ENCODE measurements at regions not wholly inside any gene's neighbourhood (a gene's known extent, or its start where the extent isn't known, plus 50 kb on each side); places are given as distances from the start of the nearest gene placed in this dataset.

GRCh38 chr2:18245375-18245774 is 315.1 kb downstream of the RDH14 start:
- H3K36me3 ChIP-seq (ENCODE audit: control insufficient read depth, insufficient read depth, low read length): no peaks in the 10 kb centered on the region
- H3K27me3 ChIP-seq (ENCODE audit: control insufficient read depth, insufficient read depth, low read length): no peaks in the 10 kb centered on the region
- no peak for DNase-seq (ENCODE audit: low read depth)
- no peak for TF ChIP-seq CTCF (IDR thresholded peaks at IDR 0.05; ENCODE audit: insufficient read depth, low read length, poor library complexity, severe bottlenecking)
- no peak overlapping the region for H3K4me3 ChIP-seq (ENCODE audit: low read depth, low read length)

- Histone ChIP-seq H3K4me3 (ENCODE audit: low read depth, low read length) (no peak overlapping the region), H3K36me3 (ENCODE audit: control insufficient read depth, insufficient read depth, low read length) (no peaks in the 10 kb centered on the region), H3K27me3 (ENCODE audit: control insufficient read depth, insufficient read depth, low read length) (no peaks in the 10 kb centered on the region)
- no peak for DNase-seq (ENCODE audit: low read depth)
- TF ChIP-seq CTCF (IDR thresholded peaks at IDR 0.05; ENCODE audit: insufficient read depth, low read length, poor library complexity, severe bottlenecking): no peak
Measured at GRCh38 chr2:18244845-18245244, 315.6 kb downstream of the RDH14 start.

- H3K36me3 ChIP-seq (ENCODE audit: control insufficient read depth, insufficient read depth, low read length): no peaks in the 10 kb centered on the region
- no peak for TF ChIP-seq CTCF (IDR thresholded peaks at IDR 0.05; ENCODE audit: insufficient read depth, low read length, poor library complexity, severe bottlenecking)
- DNase-seq (ENCODE audit: low read depth): no peak
- H3K4me3 ChIP-seq (ENCODE audit: low read depth, low read length): no peak overlapping the region
- no peaks in the 10 kb centered on the region for H3K27me3 ChIP-seq (ENCODE audit: control insufficient read depth, insufficient read depth, low read length)
Measured at GRCh38 chr2:18243816-18244215, 316.6 kb downstream of the RDH14 start.

- no peaks in the 10 kb centered on the region for H3K36me3 ChIP-seq (ENCODE audit: control insufficient read depth, insufficient read depth, low read length)
- no peak for DNase-seq (ENCODE audit: low read depth)
- no peaks in the 10 kb centered on the region for H3K27me3 ChIP-seq (ENCODE audit: control insufficient read depth, insufficient read depth, low read length)
- no peak for TF ChIP-seq CTCF (IDR thresholded peaks at IDR 0.05; ENCODE audit: insufficient read depth, low read length, poor library complexity, severe bottlenecking)
- H3K4me3 ChIP-seq (ENCODE audit: low read depth, low read length): no peak overlapping the region
Measured at GRCh38 chr2:18242716-18243115, 317.7 kb downstream of the RDH14 start.

- no peak for TF ChIP-seq CTCF (IDR thresholded peaks at IDR 0.05; ENCODE audit: insufficient read depth, low read length, poor library complexity, severe bottlenecking)
Measured at GRCh38 chr2:18238209-18238608, 322.2 kb downstream of the RDH14 start.

GRCh38 chr2:18237298-18237697 is 323.2 kb downstream of the RDH14 start:
- no peak for TF ChIP-seq CTCF (IDR thresholded peaks at IDR 0.05; ENCODE audit: insufficient read depth, low read length, poor library complexity, severe bottlenecking)
- Histone ChIP-seq H3K36me3 (ENCODE audit: control insufficient read depth, insufficient read depth, low read length) (no peaks in the 10 kb centered on the region), H3K27me3 (ENCODE audit: control insufficient read depth, insufficient read depth, low read length) (no peaks in the 10 kb centered on the region), H3K4me3 (ENCODE audit: low read depth, low read length) (no peak overlapping the region)
- no peak for DNase-seq (ENCODE audit: low read depth)

More at GRCh38 chr2:18238209-18238608, 322.2 kb downstream of the RDH14 start:
- DNase-seq (ENCODE audit: low read depth): no peak
- Histone ChIP-seq H3K36me3 (ENCODE audit: control insufficient read depth, insufficient read depth, low read length) (no peaks in the 10 kb centered on the region), H3K27me3 (ENCODE audit: control insufficient read depth, insufficient read depth, low read length) (no peaks in the 10 kb centered on the region), H3K4me3 (ENCODE audit: low read depth, low read length) (no peak overlapping the region)
